GM23338 (cell line): ENCODE measurements at regions not wholly inside any gene's neighbourhood (a gene's known extent, or its start where the extent isn't known, plus 50 kb on each side); places are given as distances from the start of the nearest gene placed in this dataset.

Experiments
- ATAC-seq: fragments of 200-7000 bp; cut with Tn5 transposase; 3 replicates; pipeline ENCODE4 v1.9.1; 2020
- DNase-seq: peaks from one replicate; pipeline ENCODE4 v3.0.0-alpha.2; 2015; ENCODE audit warnings: low spot score
- H2AFZ ChIP-seq: fragments of 200-600 bp; sonication (generic); 2 replicates; pipeline ENCODE4 v1.8.0; 2016; ENCODE audit warnings: antibody characterized with exemption, mild to moderate bottlenecking, moderate library complexity
- H3F3A ChIP-seq: fragments of 200-600 bp; sonication (generic); replicated peaks from 2 replicates; pipeline ENCODE4 v1.8.0; 2017; ENCODE audit warnings: antibody characterized with exemption, mixed run types, low read depth
- H3K27ac ChIP-seq: fragments of 200-600 bp; sonication (generic); 2 replicates; pipeline ENCODE4 v1.6.1; 2016; ENCODE audit warnings: low read depth
- H3K27me3 ChIP-seq: fragments of 200-600 bp; sonication (generic); 2 replicates; pipeline ENCODE4 v1.8.0; 2016; ENCODE audit warnings: mild to moderate bottlenecking, mixed run types, moderate library complexity; ENCODE audit not compliant: insufficient read depth
- H3K36me3 ChIP-seq: fragments of 200-600 bp; sonication (generic); 2 replicates; pipeline ENCODE4 v1.8.0; 2016; ENCODE audit warnings: mild to moderate bottlenecking; ENCODE audit not compliant: insufficient read depth
- H3K4me1 ChIP-seq: fragments of 200-600 bp; sonication (generic); 2 replicates; pipeline ENCODE4 v1.8.0; 2016; ENCODE audit warnings: mild to moderate bottlenecking, moderate library complexity; ENCODE audit not compliant: insufficient read depth
- H3K4me2 ChIP-seq: fragments of 200-600 bp; sonication (generic); 2 replicates; pipeline ENCODE4 v1.7.1; 2017; ENCODE audit warnings: mixed run types
- H3K4me3 ChIP-seq: fragments of 200-600 bp; sonication (generic); 2 replicates; pipeline ENCODE4 v1.6.1; 2016; ENCODE audit warnings: mixed run types
- H3K79me2 ChIP-seq: fragments of 200-600 bp; sonication (generic); replicated peaks from 2 replicates; pipeline ENCODE4 v1.8.0; 2017; ENCODE audit warnings: mild to moderate bottlenecking; ENCODE audit not compliant: insufficient read depth
- H3K9me2 ChIP-seq: fragments of 200-600 bp; sonication (generic); 2 replicates; pipeline ENCODE4 v1.8.0; 2017; ENCODE audit not compliant: insufficient read depth
- H4K20me1 ChIP-seq: fragments of 200-600 bp; sonication (generic); replicated peaks from 2 replicates; pipeline ENCODE4 v1.8.0; 2017; ENCODE audit warnings: mild to moderate bottlenecking; ENCODE audit not compliant: insufficient read depth
- H3K27ac Mint-ChIP-seq: 2 replicates; pipeline ENCODE4 v1.8.0; 2020; ENCODE audit warnings: inconsistent platforms, mild to moderate bottlenecking, moderate library complexity, mixed read lengths
- H3K27me3 Mint-ChIP-seq: 3 replicates; pipeline ENCODE4 v1.8.0; 2022; ENCODE audit warnings: low read depth, mild to moderate bottlenecking, moderate library complexity, mixed read lengths, inconsistent platforms; ENCODE audit not compliant: insufficient read depth, poor library complexity
- H3K36me3 Mint-ChIP-seq: 3 replicates; pipeline ENCODE4 v1.8.0; 2021; ENCODE audit warnings: low read depth, mild to moderate bottlenecking, inconsistent platforms, moderate library complexity, mixed read lengths
- H3K4me1 Mint-ChIP-seq: 3 replicates; pipeline ENCODE4 v1.8.0; 2020; ENCODE audit warnings: mild to moderate bottlenecking, inconsistent platforms, mixed read lengths
- H3K4me3 Mint-ChIP-seq: 3 replicates; pipeline ENCODE4 v1.8.0; 2021; ENCODE audit warnings: moderate library complexity, mild to moderate bottlenecking, inconsistent platforms, mixed read lengths
- H3K9me3 Mint-ChIP-seq: 3 replicates; pipeline ENCODE4 v1.8.0; 2020; ENCODE audit warnings: moderate library complexity, mild to moderate bottlenecking, inconsistent platforms, mixed read lengths
- CREB1 ChIP-seq: fragments of 250-450 bp; sonication (Bioruptor Pico); IDR thresholded peaks from 2 replicates; pipeline ENCODE4 v1.5.0; 2020; ENCODE audit warnings: low read depth, mild to moderate bottlenecking, moderate library complexity
- EZH2 ChIP-seq: fragments of 200-600 bp; sonication (generic); IDR thresholded peaks from one replicate; pipeline ENCODE4 v1.8.0; 2017; ENCODE audit warnings: antibody characterized with exemption, mild to moderate bottlenecking, low read depth; ENCODE audit not compliant: unreplicated experiment
- EZH2phosphoT487 ChIP-seq: fragments of 200-600 bp; sonication (generic); IDR thresholded peaks from one replicate; pipeline ENCODE4 v1.8.1; 2018; ENCODE audit warnings: antibody characterized with exemption; ENCODE audit not compliant: unreplicated experiment
- JUNB ChIP-seq: IDR thresholded peaks from one replicate; pipeline ENCODE4 v1.6.1; 2016; ENCODE audit warnings: antibody characterized with exemption; ENCODE audit not compliant: unreplicated experiment
- NANOG ChIP-seq: IDR thresholded peaks from 2 replicates; pipeline ENCODE4 v1.6.1; 2016; ENCODE audit warnings: antibody characterized with exemption, borderline replicate concordance
- POLR2AphosphoS5 ChIP-seq: IDR thresholded peaks from 2 replicates; pipeline ENCODE4 v1.6.1; 2016; ENCODE audit warnings: antibody characterized with exemption, low read depth
- REST ChIP-seq: IDR thresholded peaks from one replicate; pipeline ENCODE4 v1.6.1; 2018; ENCODE audit warnings: antibody characterized with exemption; ENCODE audit not compliant: unreplicated experiment
- STAT1 ChIP-seq: IDR thresholded peaks from one replicate; pipeline ENCODE4 v1.6.1; 2016; ENCODE audit warnings: antibody characterized with exemption; ENCODE audit not compliant: unreplicated experiment
- ZNF114 ChIP-seq: fragments of 250-450 bp; sonication (Bioruptor Pico); IDR thresholded peaks from 2 replicates; pipeline ENCODE4 v1.5.0; 2020; ENCODE audit warnings: mild to moderate bottlenecking, moderate library complexity
- ZNF331 ChIP-seq: fragments of 250-450 bp; sonication (Bioruptor Pico); IDR thresholded peaks from 2 replicates; pipeline ENCODE4 v1.5.0; 2020; ENCODE audit warnings: low read depth, mild to moderate bottlenecking, moderate library complexity
- TF ChIP-seq, protein P1 (sequence below): fragments of 250-450 bp; sonication (Bioruptor Pico); IDR thresholded peaks from 2 replicates; pipeline ENCODE4 v1.5.0; 2020; ENCODE audit warnings: mild to moderate bottlenecking, moderate library complexity
- TF ChIP-seq, protein P2 (sequence below), 2 experiments: fragments of 200-600 bp in 1 of 2; sonication (generic) in 1 of 2; conservative IDR thresholded peaks; 2 replicates each; pipeline versions ENCODE4 v1.5.1 to v1.6.1; 2016 to 2017; ENCODE audit warnings: antibody characterized with exemption in 2 of 2, low read depth in 2 of 2, mild to moderate bottlenecking in 2 of 2, moderate library complexity in 1 of 2
- TF ChIP-seq, protein P3 (sequence below): IDR thresholded peaks from 2 replicates; pipeline ENCODE4 v1.6.1; 2016; ENCODE audit warnings: antibody characterized with exemption

GRCh38 chr17:33716957-33717356, 423.9 kb upstream of the ASIC2 start:
- peaks cover 2% of the 10 kb centered on the region for H3K27me3 Mint-ChIP-seq
- DNase-seq, result no peak
- no peak for ATAC-seq
- Histone ChIP-seq H3F3A (no peaks in the 10 kb centered on the region), H3K36me3 (no peaks in the 10 kb centered on the region), H3K27me3 (no peaks in the 10 kb centered on the region), H2AFZ (no peak overlapping the region), H4K20me1 (no peaks in the 10 kb centered on the region), H3K4me1 (no peaks in the 10 kb centered on the region), H3K79me2 (no peaks in the 10 kb centered on the region), H3K9me2 (0 out of 2 replicates have a peak, but pooled peaks cover 7% of the 10 kb centered on the region), H3K4me3 (no peak overlapping the region), H3K27ac (no peak overlapping the region), H3K4me2 (no peak overlapping the region)
- H3K36me3 Mint-ChIP-seq, result no peaks in the 10 kb centered on the region
- no peaks in the 10 kb centered on the region for H3K9me3 Mint-ChIP-seq
- no peak overlapping the region for H3K4me3 Mint-ChIP-seq
- TF ChIP-seq STAT1 (no peak), ZNF114 (CRISPR knock-in tag) (no peak), EZH2phosphoT487 (no peak), ZNF331 (CRISPR knock-in tag) (no peak), REST (no peak), JUNB (no peak), EZH2 (no peak), NANOG (no peak), POLR2AphosphoS5 (no peak), CREB1 (CRISPR knock-in tag) (no peak)
- TF ChIP-seq, protein P1, sequence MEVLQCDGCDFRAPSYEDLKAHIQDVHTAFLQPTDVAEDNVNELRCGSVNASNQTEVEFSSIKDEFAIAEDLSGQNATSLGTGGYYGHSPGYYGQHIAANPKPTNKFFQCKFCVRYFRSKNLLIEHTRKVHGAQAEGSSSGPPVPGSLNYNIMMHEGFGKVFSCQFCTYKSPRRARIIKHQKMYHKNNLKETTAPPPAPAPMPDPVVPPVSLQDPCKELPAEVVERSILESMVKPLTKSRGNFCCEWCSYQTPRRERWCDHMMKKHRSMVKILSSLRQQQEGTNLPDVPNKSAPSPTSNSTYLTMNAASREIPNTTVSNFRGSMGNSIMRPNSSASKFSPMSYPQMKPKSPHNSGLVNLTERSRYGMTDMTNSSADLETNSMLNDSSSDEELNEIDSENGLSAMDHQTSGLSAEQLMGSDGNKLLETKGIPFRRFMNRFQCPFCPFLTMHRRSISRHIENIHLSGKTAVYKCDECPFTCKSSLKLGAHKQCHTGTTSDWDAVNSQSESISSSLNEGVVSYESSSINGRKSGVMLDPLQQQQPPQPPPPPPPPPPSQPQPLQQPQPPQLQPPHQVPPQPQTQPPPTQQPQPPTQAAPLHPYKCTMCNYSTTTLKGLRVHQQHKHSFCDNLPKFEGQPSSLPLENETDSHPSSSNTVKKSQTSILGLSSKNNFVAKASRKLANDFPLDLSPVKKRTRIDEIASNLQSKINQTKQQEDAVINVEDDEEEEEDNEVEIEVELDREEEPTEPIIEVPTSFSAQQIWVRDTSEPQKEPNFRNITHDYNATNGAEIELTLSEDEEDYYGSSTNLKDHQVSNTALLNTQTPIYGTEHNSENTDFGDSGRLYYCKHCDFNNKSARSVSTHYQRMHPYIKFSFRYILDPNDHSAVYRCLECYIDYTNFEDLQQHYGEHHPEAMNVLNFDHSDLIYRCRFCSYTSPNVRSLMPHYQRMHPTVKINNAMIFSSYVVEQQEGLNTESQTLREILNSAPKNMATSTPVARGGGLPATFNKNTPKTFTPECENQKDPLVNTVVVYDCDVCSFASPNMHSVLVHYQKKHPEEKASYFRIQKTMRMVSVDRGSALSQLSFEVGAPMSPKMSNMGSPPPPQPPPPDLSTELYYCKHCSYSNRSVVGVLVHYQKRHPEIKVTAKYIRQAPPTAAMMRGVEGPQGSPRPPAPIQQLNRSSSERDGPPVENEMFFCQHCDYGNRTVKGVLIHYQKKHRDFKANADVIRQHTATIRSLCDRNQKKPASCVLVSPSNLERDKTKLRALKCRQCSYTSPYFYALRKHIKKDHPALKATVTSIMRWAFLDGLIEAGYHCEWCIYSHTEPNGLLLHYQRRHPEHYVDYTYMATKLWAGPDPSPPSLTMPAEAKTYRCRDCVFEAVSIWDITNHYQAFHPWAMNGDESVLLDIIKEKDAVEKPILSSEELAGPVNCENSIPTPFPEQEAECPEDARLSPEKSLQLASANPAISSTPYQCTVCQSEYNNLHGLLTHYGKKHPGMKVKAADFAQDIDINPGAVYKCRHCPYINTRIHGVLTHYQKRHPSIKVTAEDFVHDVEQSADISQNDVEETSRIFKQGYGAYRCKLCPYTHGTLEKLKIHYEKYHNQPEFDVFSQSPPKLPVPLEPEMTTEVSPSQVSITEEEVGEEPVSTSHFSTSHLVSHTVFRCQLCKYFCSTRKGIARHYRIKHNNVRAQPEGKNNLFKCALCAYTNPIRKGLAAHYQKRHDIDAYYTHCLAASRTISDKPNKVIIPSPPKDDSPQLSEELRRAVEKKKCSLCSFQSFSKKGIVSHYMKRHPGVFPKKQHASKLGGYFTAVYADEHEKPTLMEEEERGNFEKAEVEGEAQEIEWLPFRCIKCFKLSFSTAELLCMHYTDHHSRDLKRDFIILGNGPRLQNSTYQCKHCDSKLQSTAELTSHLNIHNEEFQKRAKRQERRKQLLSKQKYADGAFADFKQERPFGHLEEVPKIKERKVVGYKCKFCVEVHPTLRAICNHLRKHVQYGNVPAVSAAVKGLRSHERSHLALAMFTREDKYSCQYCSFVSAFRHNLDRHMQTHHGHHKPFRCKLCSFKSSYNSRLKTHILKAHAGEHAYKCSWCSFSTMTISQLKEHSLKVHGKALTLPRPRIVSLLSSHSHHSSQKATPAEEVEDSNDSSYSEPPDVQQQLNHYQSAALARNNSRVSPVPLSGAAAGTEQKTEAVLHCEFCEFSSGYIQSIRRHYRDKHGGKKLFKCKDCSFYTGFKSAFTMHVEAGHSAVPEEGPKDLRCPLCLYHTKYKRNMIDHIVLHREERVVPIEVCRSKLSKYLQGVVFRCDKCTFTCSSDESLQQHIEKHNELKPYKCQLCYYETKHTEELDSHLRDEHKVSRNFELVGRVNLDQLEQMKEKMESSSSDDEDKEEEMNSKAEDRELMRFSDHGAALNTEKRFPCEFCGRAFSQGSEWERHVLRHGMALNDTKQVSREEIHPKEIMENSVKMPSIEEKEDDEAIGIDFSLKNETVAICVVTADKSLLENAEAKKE (CRISPR knock-in tag), result no peak
- TF ChIP-seq, protein P2, sequence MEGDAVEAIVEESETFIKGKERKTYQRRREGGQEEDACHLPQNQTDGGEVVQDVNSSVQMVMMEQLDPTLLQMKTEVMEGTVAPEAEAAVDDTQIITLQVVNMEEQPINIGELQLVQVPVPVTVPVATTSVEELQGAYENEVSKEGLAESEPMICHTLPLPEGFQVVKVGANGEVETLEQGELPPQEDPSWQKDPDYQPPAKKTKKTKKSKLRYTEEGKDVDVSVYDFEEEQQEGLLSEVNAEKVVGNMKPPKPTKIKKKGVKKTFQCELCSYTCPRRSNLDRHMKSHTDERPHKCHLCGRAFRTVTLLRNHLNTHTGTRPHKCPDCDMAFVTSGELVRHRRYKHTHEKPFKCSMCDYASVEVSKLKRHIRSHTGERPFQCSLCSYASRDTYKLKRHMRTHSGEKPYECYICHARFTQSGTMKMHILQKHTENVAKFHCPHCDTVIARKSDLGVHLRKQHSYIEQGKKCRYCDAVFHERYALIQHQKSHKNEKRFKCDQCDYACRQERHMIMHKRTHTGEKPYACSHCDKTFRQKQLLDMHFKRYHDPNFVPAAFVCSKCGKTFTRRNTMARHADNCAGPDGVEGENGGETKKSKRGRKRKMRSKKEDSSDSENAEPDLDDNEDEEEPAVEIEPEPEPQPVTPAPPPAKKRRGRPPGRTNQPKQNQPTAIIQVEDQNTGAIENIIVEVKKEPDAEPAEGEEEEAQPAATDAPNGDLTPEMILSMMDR (conservative IDR thresholded peaks at IDR 0.05; ENCODE audit: low read depth in 2 of 2), result no peak
- TF ChIP-seq, protein P3, sequence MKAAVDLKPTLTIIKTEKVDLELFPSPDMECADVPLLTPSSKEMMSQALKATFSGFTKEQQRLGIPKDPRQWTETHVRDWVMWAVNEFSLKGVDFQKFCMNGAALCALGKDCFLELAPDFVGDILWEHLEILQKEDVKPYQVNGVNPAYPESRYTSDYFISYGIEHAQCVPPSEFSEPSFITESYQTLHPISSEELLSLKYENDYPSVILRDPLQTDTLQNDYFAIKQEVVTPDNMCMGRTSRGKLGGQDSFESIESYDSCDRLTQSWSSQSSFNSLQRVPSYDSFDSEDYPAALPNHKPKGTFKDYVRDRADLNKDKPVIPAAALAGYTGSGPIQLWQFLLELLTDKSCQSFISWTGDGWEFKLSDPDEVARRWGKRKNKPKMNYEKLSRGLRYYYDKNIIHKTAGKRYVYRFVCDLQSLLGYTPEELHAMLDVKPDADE, result no peak
- H3K27ac Mint-ChIP-seq, result no peak overlapping the region
- no peaks in the 10 kb centered on the region for H3K4me1 Mint-ChIP-seq
